Gastroesophageal sphincter (tissue), 4 donors: ENCODE measurements at regions not wholly inside any gene's neighbourhood (a gene's known extent, or its start where the extent isn't known, plus 50 kb on each side); places are given as distances from the start of the nearest gene placed in this dataset.

Source experiments
- ATAC-seq: fragments of 150-250 bp; one replicate; pipeline ENCODE4 v1.9.1; 2016; ENCODE audit warnings: mild to moderate bottlenecking, moderate library complexity
- H3K27ac ChIP-seq, 4 donors: fragments of 200-600 bp; sonication (generic) in 3 of 4; 1 replicate in 3 of 4; 2 replicates in 1 of 4; pipeline ENCODE4 v1.5.1; 2016 to 2019
- H3K27me3 ChIP-seq: fragments of 200-600 bp; sonication (generic); one replicate; pipeline ENCODE4 v1.5.1; 2019
- H3K36me3 ChIP-seq, 2 donors: fragments of 200-600 bp; sonication (generic); one replicate each; pipeline ENCODE4 v1.5.1; 2019; ENCODE audit warnings: control low read depth in 1 of 2
- H3K4me1 ChIP-seq, 3 donors: fragments of 200-600 bp; sonication (generic); 1 replicate in 2 of 3; 2 replicates in 1 of 3; pipeline ENCODE4 v1.5.1; 2016 to 2019; ENCODE audit warnings: control low read depth in 2 of 3
- H3K4me3 ChIP-seq, 2 donors: fragments of 200-600 bp; sonication (generic); one replicate each; pipeline ENCODE4 v1.5.1; 2019; ENCODE audit warnings: mild to moderate bottlenecking in 1 of 2, moderate library complexity in 1 of 2
- H3K9me3 ChIP-seq, 3 donors: fragments of 200-600 bp; sonication (generic); one replicate each; pipeline ENCODE4 v1.5.1; 2017 to 2019; ENCODE audit warnings: control low read depth in 2 of 3
- CTCF ChIP-seq, 4 experiments: fragments of 200-600 bp in 2 of 4; fragments of 450-650 bp in 2 of 4; sonication (generic) in 1 of 4; IDR thresholded peaks; one replicate each; pipeline ENCODE4 v1.5.1; 2017 to 2019; ENCODE audit warnings: antibody characterized with exemption in 4 of 4, mild to moderate bottlenecking in 2 of 4, moderate library complexity in 2 of 4
- EP300 ChIP-seq: sonication (generic); formaldehyde crosslinking; IDR thresholded peaks from one replicate; pipeline ENCODE4 v1.6.1; 2017; ENCODE audit warnings: antibody characterized with exemption, mild to moderate bottlenecking
- POLR2A ChIP-seq, 2 donors: fragments of 450-650 bp; IDR thresholded peaks; one replicate each; pipeline ENCODE4 v1.6.1; 2017; ENCODE audit warnings: antibody characterized with exemption in 2 of 2, mild to moderate bottlenecking in 2 of 2, moderate library complexity in 1 of 2
- POLR2AphosphoS5 ChIP-seq: sonication (generic); formaldehyde crosslinking; IDR thresholded peaks from one replicate; pipeline ENCODE4 v1.6.1; 2017; ENCODE audit warnings: antibody characterized with exemption
- WGBS, 2 donors: methylation state at CpG; one replicate each; pipeline ENCODE4 v1.1.5; 2018; ENCODE audit warnings: low coverage in 1 of 2; 5-methylcytosine and 5-hydroxymethylcytosine counted together

- H3K36me3 ChIP-seq = no peaks in the 10 kb centered on the region
Measured at GRCh38 chr2:59449274-59449673, 1104.2 kb downstream of the BCL11A start.

GRCh38 chr2:59440491-59440890 lies 1113.0 kb downstream of the BCL11A start:
- no peaks in the 10 kb centered on the region for H3K4me1 ChIP-seq
- no peaks in the 10 kb centered on the region for H3K9me3 ChIP-seq
- H3K27ac ChIP-seq = no peak overlapping the region
- 56 to 64% methylated on average over 5 to 7 of the region's 7 CpGs for WGBS, 2 donors
- no peak overlapping the region for H3K4me3 ChIP-seq
- H3K36me3 ChIP-seq = no peaks in the 10 kb centered on the region
- no peak for ATAC-seq
- no peak for TF ChIP-seq CTCF (IDR thresholded peaks at IDR 0.05)
- no peak for TF ChIP-seq EP300
- no peak for TF ChIP-seq POLR2AphosphoS5
- no peak for TF ChIP-seq POLR2A (IDR thresholded peaks at IDR 0.05)
- H3K27me3 ChIP-seq = no peaks in the 10 kb centered on the region

More at GRCh38 chr2:59449274-59449673, 1104.2 kb downstream of the BCL11A start:
- ATAC-seq = no peak
- WGBS, 2 donors = 80 to 100% methylated on average over 1 of the region's 1 CpG
- TF ChIP-seq CTCF (IDR thresholded peaks at IDR 0.05) = no peak
- no peak for TF ChIP-seq EP300
- TF ChIP-seq POLR2A (IDR thresholded peaks at IDR 0.05) = no peak
- TF ChIP-seq POLR2AphosphoS5 = no peak
- H3K4me3 ChIP-seq = no peak overlapping the region
- no peak overlapping the region for H3K27ac ChIP-seq
- no peaks in the 10 kb centered on the region for H3K27me3 ChIP-seq
- H3K4me1 ChIP-seq = no peaks in the 10 kb centered on the region
- no peaks in the 10 kb centered on the region for H3K9me3 ChIP-seq

- ATAC-seq = no peak
- TF ChIP-seq POLR2AphosphoS5 = no peak
- TF ChIP-seq EP300 = no peak
- TF ChIP-seq POLR2A (IDR thresholded peaks at IDR 0.05) = no peak
- no peak for TF ChIP-seq CTCF (IDR thresholded peaks at IDR 0.05)
- H3K36me3 ChIP-seq = no peaks in the 10 kb centered on the region
- WGBS, 2 donors = 47 to 88% methylated on average over 1 to 3 of the region's 3 CpGs
- H3K27ac ChIP-seq = no peak overlapping the region
- H3K9me3 ChIP-seq = peaks cover 0 to 17% (median 0%) of the 10 kb centered on the region in 3 donors
- H3K4me1 ChIP-seq = no peaks in the 10 kb centered on the region
- H3K4me3 ChIP-seq = no peak overlapping the region
- H3K27me3 ChIP-seq = no peaks in the 10 kb centered on the region
Measured at GRCh38 chr2:59435635-59436034, 1117.8 kb downstream of the BCL11A start.

- H3K36me3 ChIP-seq = no peaks in the 10 kb centered on the region
- no peak for ATAC-seq
- H3K4me1 ChIP-seq = no peaks in the 10 kb centered on the region
- H3K27me3 ChIP-seq = no peaks in the 10 kb centered on the region
- no peak overlapping the region for H3K27ac ChIP-seq
- TF ChIP-seq CTCF (IDR thresholded peaks at IDR 0.05) (no peak), EP300 (no peak), POLR2A (IDR thresholded peaks at IDR 0.05) (no peak), POLR2AphosphoS5 (no peak)
- H3K9me3 ChIP-seq = peaks cover 0 to 17% (median 0%) of the 10 kb centered on the region in 3 donors
- no peak overlapping the region for H3K4me3 ChIP-seq
- 75 to 76% methylated on average over 3 of the region's 3 CpGs for WGBS, 2 donors
Measured at GRCh38 chr2:59428940-59429339, 1124.5 kb downstream of the BCL11A start.

- peaks cover 0 to 12% (median 0%) of the 10 kb centered on the region in 3 donors for H3K9me3 ChIP-seq
- no peaks in the 10 kb centered on the region for H3K27me3 ChIP-seq
- 67 to 73% methylated on average over 1 of the region's 1 CpG for WGBS, 2 donors
- TF ChIP-seq EP300 = no peak
- no peak for TF ChIP-seq POLR2AphosphoS5
- TF ChIP-seq CTCF (IDR thresholded peaks at IDR 0.05) = no peak
- no peak for TF ChIP-seq POLR2A (IDR thresholded peaks at IDR 0.05)
- H3K4me1 ChIP-seq = no peaks in the 10 kb centered on the region
- H3K4me3 ChIP-seq = no peak overlapping the region
- H3K36me3 ChIP-seq = no peaks in the 10 kb centered on the region
- ATAC-seq = no peak
- H3K27ac ChIP-seq = no peak overlapping the region
Measured at GRCh38 chr2:59427980-59428379, 1125.5 kb downstream of the BCL11A start.
